ENCODE measurements at regions not wholly inside any gene's neighbourhood (a gene's known extent, or its start where the extent isn't known, plus 50 kb on each side); places are given as distances from the start of the nearest gene placed in this dataset.

GRCh38 chr2:11073251-11073650, 82.0 kb upstream of the SLC66A3 start:
- Histone ChIP-seq H3K36me3 (no peaks in the 10 kb centered on the region), H3K9me3 (no peaks in the 10 kb centered on the region), H3K4me3 (no peak overlapping the region), H3K27me3 (no peaks in the 10 kb centered on the region), H3K4me1 (no peaks in the 10 kb centered on the region), H3K27ac (no peak overlapping the region)
- DNase-seq (ENCODE audit: extremely low spot score in 2 of 2): no peak
- TF ChIP-seq CTCF (IDR thresholded peaks at IDR 0.05): no peak
- TF ChIP-seq POLR2A (IDR thresholded peaks at IDR 0.05): no peak
- TF ChIP-seq POLR2AphosphoS5 (IDR thresholded peaks at IDR 0.05; ENCODE audit: insufficient read depth in 1 of 2, low read depth in 1 of 2): no peak
- intact Hi-C loops (cut with DNase I): no loop called here

DNA sequence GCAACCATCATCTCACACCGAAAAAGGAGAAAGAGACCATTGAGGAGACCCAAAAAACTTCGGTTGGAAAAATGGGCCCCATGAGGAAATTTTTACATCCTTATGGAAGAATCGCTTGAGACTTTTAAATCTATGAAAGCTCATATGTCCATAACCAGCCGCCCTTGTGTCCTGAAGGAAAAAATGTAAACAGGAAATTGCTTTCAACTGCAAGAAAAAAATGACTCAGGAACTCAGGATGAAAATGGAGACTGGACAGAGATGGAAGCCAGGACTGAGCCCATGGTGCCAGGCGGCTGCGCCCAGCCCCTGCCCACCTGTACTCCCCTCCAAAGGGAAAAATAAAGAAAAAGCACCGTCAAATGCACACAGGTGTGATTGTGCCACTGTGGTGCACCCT, 81.5 kb upstream of the SLC66A3 start:
- intact Hi-C loops (cut with DNase I): no loop called here
- no peak for DNase-seq (ENCODE audit: extremely low spot score in 2 of 2)
- Histone ChIP-seq H3K4me3 (no peak overlapping the region), H3K36me3 (no peaks in the 10 kb centered on the region), H3K9me3 (no peaks in the 10 kb centered on the region), H3K27ac (no peak overlapping the region), H3K4me1 (no peaks in the 10 kb centered on the region), H3K27me3 (no peaks in the 10 kb centered on the region)
- TF ChIP-seq POLR2AphosphoS5 (IDR thresholded peaks at IDR 0.05; ENCODE audit: insufficient read depth in 1 of 2, low read depth in 1 of 2) (no peak), CTCF (IDR thresholded peaks at IDR 0.05) (no peak), POLR2A (IDR thresholded peaks at IDR 0.05) (no peak)

- no peak for DNase-seq (ENCODE audit: extremely low spot score in 2 of 2)
- Histone ChIP-seq H3K4me1 (no peaks in the 10 kb centered on the region), H3K9me3 (no peaks in the 10 kb centered on the region), H3K27ac (no peak overlapping the region), H3K27me3 (no peaks in the 10 kb centered on the region), H3K4me3 (no peak overlapping the region), H3K36me3 (no peaks in the 10 kb centered on the region)
- TF ChIP-seq POLR2A (IDR thresholded peaks at IDR 0.05) (no peak), POLR2AphosphoS5 (IDR thresholded peaks at IDR 0.05; ENCODE audit: insufficient read depth in 1 of 2, low read depth in 1 of 2) (no peak), CTCF (IDR thresholded peaks at IDR 0.05) (no peak)
- intact Hi-C loops (cut with DNase I): no loop called here
Observed at GRCh38 chr2:11074246-11074820, 80.9 kb upstream of the SLC66A3 start.

GRCh38 chr2:11075221-11075620, 80.0 kb upstream of the SLC66A3 start:
- Histone ChIP-seq H3K9me3 (no peaks in the 10 kb centered on the region), H3K4me1 (no peaks in the 10 kb centered on the region), H3K27ac (no peak overlapping the region), H3K4me3 (no peak overlapping the region), H3K27me3 (no peaks in the 10 kb centered on the region), H3K36me3 (no peaks in the 10 kb centered on the region)
- no peak for TF ChIP-seq POLR2A (IDR thresholded peaks at IDR 0.05)
- no peak for TF ChIP-seq CTCF (IDR thresholded peaks at IDR 0.05)
- no peak for TF ChIP-seq POLR2AphosphoS5 (IDR thresholded peaks at IDR 0.05; ENCODE audit: insufficient read depth in 1 of 2, low read depth in 1 of 2)
- intact Hi-C loops (cut with DNase I): no loop called here
- peak in 1 of 2 donors; percentile 56 for DNase-seq (ENCODE audit: extremely low spot score in 2 of 2)

DNA sequence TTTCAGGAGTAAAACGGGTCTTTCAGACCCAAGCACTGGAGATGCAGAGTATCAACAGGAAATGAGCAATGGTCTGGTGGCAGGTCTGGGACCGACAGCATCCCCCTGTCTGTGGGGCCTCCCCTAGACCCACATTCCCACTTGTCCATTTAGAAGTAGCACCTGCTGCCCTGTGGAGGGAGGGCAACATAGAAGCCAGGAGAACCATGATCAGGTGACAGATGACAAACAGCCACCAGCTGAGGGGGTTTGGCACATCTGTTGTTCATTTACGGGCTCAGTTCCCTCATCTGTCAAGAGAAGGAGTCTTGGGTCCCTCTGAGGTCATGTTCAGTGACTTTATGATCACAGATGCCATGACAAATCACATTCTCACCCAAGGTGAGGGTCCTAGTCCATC, 77.9 kb upstream of the SLC66A3 start:
- no peaks in the 10 kb centered on the region for H3K36me3 ChIP-seq
- intact Hi-C loops (cut with DNase I): no loop called here
- H3K4me3 ChIP-seq: no peak overlapping the region
- no peaks in the 10 kb centered on the region for H3K27me3 ChIP-seq
- no peak for TF ChIP-seq CTCF (IDR thresholded peaks at IDR 0.05)
- TF ChIP-seq POLR2A (IDR thresholded peaks at IDR 0.05): no peak
- no peak for TF ChIP-seq POLR2AphosphoS5 (IDR thresholded peaks at IDR 0.05; ENCODE audit: insufficient read depth in 1 of 2, low read depth in 1 of 2)
- H3K27ac ChIP-seq: no peak overlapping the region
- no peaks in the 10 kb centered on the region for H3K9me3 ChIP-seq
- DNase-seq (ENCODE audit: extremely low spot score in 2 of 2): no peak
- no peaks in the 10 kb centered on the region for H3K4me1 ChIP-seq
